ENCODE measurements at regions not wholly inside any gene's neighbourhood (a gene's known extent, or its start where the extent isn't known, plus 50 kb on each side); places are given as distances from the start of the nearest gene placed in this dataset.

GRCh38 chr13:30840515-30840914 lies 65.6 kb upstream of the MEDAG start:
- TF ChIP-seq POLR2A (IDR thresholded peaks at IDR 0.05; ENCODE audit: low read length) (no peak), GATA1 (IDR thresholded peaks at IDR 0.05; ENCODE audit: low read depth, low read length) (no peak)
